ENCODE measurements at regions not wholly inside any gene's neighbourhood (a gene's known extent, or its start where the extent isn't known, plus 50 kb on each side); places are given as distances from the start of the nearest gene placed in this dataset.

GRCh38 chr10:81081887-81082620 is 544.4 kb downstream of the SH2D4B start:
- Histone ChIP-seq H3K36me3 (no peaks in the 10 kb centered on the region), H3K4me3 (no peak overlapping the region), H3K9me3 (no peaks in the 10 kb centered on the region), H3K27me3 (ENCODE audit: low read depth) (no peaks in the 10 kb centered on the region), H3K27ac (no peak overlapping the region), H3K4me1 (no peaks in the 10 kb centered on the region)
- ATAC-seq (no peak), DNase-seq (no peak)
- TF ChIP-seq CTCF (IDR thresholded peaks at IDR 0.05), result no peak
- intact Hi-C loops (cut with DNase I), result no loop called here

- no peak for ATAC-seq
- intact Hi-C loops (cut with DNase I), result no loop called here
Observed at GRCh38 chr10:81082621-81083376, 545.1 kb downstream of the SH2D4B start.

GRCh38 chr10:81093056-81093455 is 555.4 kb downstream of the SH2D4B start:
- no peak for TF ChIP-seq CTCF (IDR thresholded peaks at IDR 0.05)
- no peak for ATAC-seq
- H3K4me1 ChIP-seq, result no peaks in the 10 kb centered on the region
- H3K27ac ChIP-seq, result no peak overlapping the region
- no peak for DNase-seq
- H3K36me3 ChIP-seq, result no peaks in the 10 kb centered on the region
- H3K27me3 ChIP-seq (ENCODE audit: low read depth), result no peaks in the 10 kb centered on the region
- H3K9me3 ChIP-seq, result no peaks in the 10 kb centered on the region
- no peak overlapping the region for H3K4me3 ChIP-seq
- intact Hi-C loops (cut with DNase I), result no loop called here

More at GRCh38 chr10:81082621-81083376, 545.1 kb downstream of the SH2D4B start:
- H3K4me3 ChIP-seq, result no peak overlapping the region
- TF ChIP-seq CTCF (IDR thresholded peaks at IDR 0.05), result no peak
- H3K4me1 ChIP-seq, result no peaks in the 10 kb centered on the region
- H3K27me3 ChIP-seq (ENCODE audit: low read depth), result no peaks in the 10 kb centered on the region
- no peak overlapping the region for H3K27ac ChIP-seq
- no peaks in the 10 kb centered on the region for H3K9me3 ChIP-seq
- no peak for DNase-seq
- H3K36me3 ChIP-seq, result no peaks in the 10 kb centered on the region

GRCh38 chr10:81095238-81095637 is 557.5 kb downstream of the SH2D4B start:
- no peak for ATAC-seq
- intact Hi-C loops (cut with DNase I), result no loop called here
- H3K27me3 ChIP-seq (ENCODE audit: low read depth), result no peaks in the 10 kb centered on the region
- no peaks in the 10 kb centered on the region for H3K4me1 ChIP-seq
- no peak overlapping the region for H3K4me3 ChIP-seq
- no peak for TF ChIP-seq CTCF (IDR thresholded peaks at IDR 0.05)
- no peaks in the 10 kb centered on the region for H3K36me3 ChIP-seq
- DNase-seq, result no peak
- H3K27ac ChIP-seq, result no peak overlapping the region
- H3K9me3 ChIP-seq, result no peaks in the 10 kb centered on the region

GRCh38 chr10:81096558-81096957 is 558.9 kb downstream of the SH2D4B start:
- no peaks in the 10 kb centered on the region for H3K36me3 ChIP-seq
- H3K9me3 ChIP-seq, result no peaks in the 10 kb centered on the region
- DNase-seq (no peak), ATAC-seq (no peak)
- intact Hi-C loops (cut with DNase I), result no loop called here
- no peak overlapping the region for H3K27ac ChIP-seq
- H3K4me1 ChIP-seq, result no peaks in the 10 kb centered on the region
- no peak overlapping the region for H3K4me3 ChIP-seq
- no peak for TF ChIP-seq CTCF (IDR thresholded peaks at IDR 0.05)
- no peaks in the 10 kb centered on the region for H3K27me3 ChIP-seq (ENCODE audit: low read depth)

Data from lower lobe of right lung (tissue), 2 donors.